Mesothelial cell of epicardium (in vitro differentiated cells): ENCODE measurements at regions not wholly inside any gene's neighbourhood (a gene's known extent, or its start where the extent isn't known, plus 50 kb on each side); places are given as distances from the start of the nearest gene placed in this dataset.

Source experiments
- DNase-seq, 2 experiments: peaks; one replicate each; pipeline ENCODE4 v3.0.0; 2021; ENCODE audit warnings: low spot score in 2 of 2; ENCODE audit not compliant: unreplicated experiment in 2 of 2
- H3K27ac Mint-ChIP-seq: 2 replicates; pipeline ENCODE4 v1.8.0; 2021; ENCODE audit warnings: mixed read lengths
- H3K27me3 Mint-ChIP-seq: 2 replicates; pipeline ENCODE4 v1.8.0; 2021; ENCODE audit warnings: low read depth, mixed read lengths
- H3K36me3 Mint-ChIP-seq: 2 replicates; pipeline ENCODE4 v1.8.0; 2021; ENCODE audit warnings: mixed read lengths
- H3K4me1 Mint-ChIP-seq: 2 replicates; pipeline ENCODE4 v1.8.0; 2021; ENCODE audit warnings: mixed read lengths
- H3K4me3 Mint-ChIP-seq: 2 replicates; pipeline ENCODE4 v1.8.0; 2021; ENCODE audit warnings: mild to moderate bottlenecking, moderate library complexity, mixed read lengths
- H3K9me3 Mint-ChIP-seq: 2 replicates; pipeline ENCODE4 v1.8.0; 2021; ENCODE audit warnings: mixed read lengths
- TF ChIP-seq, protein P1 (sequence below): fragments of 200-600 bp; sonication (generic); IDR thresholded peaks from one replicate; pipeline ENCODE4 v1.5.0; 2021; ENCODE audit warnings: antibody characterized with exemption; ENCODE audit not compliant: unreplicated experiment

DNA sequence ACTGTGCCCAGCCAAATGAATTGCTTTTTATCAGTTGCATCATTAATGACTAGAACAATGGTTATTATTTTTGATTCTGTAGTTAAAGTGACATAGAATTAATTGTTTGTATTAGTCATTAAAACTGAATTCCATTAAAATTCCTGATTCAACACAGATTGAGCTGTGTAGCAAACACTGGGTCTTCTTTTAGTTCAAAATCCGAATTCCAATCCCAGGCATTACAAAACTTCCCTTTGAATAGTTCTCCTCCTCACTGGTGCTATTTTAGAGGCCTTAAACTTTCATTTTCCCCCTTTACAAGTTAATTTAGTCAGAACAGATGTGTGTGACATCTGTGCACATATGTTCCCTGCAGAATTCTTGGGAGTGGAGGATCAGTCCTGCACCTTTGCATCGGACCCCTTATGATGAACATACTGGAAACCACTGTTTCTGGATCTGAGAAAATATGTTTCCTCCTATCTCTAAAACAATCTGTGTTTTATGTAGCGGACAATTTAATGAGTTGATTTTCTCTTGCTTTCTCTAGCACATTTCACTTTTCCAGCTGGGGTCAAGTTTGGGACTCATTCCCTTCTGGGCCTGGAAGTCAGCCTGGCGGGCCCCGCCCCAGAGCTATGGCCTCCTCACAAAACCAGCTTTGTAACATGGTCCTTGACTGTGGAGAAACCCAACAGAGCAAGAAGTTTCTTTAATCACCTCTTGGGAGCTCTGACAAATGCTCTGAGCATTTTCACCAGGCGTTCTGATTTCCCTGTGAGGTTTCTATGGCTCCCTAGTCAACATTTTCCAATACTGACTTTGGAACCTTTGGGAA is 87.9 kb upstream of the MAMDC2 start:
- Mint-ChIP-seq H3K27me3 (peaks cover 13% of the 10 kb centered on the region), H3K4me1 (peaks cover 2% of the 10 kb centered on the region)
- TF ChIP-seq, protein P1, sequence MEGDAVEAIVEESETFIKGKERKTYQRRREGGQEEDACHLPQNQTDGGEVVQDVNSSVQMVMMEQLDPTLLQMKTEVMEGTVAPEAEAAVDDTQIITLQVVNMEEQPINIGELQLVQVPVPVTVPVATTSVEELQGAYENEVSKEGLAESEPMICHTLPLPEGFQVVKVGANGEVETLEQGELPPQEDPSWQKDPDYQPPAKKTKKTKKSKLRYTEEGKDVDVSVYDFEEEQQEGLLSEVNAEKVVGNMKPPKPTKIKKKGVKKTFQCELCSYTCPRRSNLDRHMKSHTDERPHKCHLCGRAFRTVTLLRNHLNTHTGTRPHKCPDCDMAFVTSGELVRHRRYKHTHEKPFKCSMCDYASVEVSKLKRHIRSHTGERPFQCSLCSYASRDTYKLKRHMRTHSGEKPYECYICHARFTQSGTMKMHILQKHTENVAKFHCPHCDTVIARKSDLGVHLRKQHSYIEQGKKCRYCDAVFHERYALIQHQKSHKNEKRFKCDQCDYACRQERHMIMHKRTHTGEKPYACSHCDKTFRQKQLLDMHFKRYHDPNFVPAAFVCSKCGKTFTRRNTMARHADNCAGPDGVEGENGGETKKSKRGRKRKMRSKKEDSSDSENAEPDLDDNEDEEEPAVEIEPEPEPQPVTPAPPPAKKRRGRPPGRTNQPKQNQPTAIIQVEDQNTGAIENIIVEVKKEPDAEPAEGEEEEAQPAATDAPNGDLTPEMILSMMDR, result no peak

DNA sequence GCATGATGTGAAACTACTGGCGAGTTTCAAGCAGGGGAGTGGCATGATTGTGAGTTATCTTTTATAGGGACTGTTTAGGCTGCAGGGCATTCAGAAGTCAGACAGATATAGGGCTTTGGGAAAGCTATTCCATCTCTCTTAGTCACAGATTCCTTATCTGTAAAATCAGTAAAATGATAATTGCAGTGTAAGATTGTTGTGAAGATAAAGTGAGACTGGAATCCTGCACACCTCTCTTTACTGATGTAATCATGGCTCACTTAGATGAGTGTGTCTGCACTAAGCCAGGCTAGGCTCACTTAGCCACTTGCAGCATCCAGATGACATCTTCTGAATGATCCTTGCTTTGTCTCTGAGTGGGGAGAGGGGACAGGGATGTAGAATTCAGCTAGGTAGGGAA is 81.8 kb upstream of the MAMDC2 start:
- no peak for DNase-seq
- H3K27ac Mint-ChIP-seq, result no peak overlapping the region
- no peak overlapping the region for H3K4me3 Mint-ChIP-seq

More for the DNA sequence above, 87.9 kb upstream of the MAMDC2 start:
- Mint-ChIP-seq H3K4me3 (no peak overlapping the region), H3K9me3 (peaks cover 6% of the 10 kb centered on the region), H3K36me3 (no peaks in the 10 kb centered on the region), H3K27ac (no peak overlapping the region)
- DNase-seq, result no peak

DNA sequence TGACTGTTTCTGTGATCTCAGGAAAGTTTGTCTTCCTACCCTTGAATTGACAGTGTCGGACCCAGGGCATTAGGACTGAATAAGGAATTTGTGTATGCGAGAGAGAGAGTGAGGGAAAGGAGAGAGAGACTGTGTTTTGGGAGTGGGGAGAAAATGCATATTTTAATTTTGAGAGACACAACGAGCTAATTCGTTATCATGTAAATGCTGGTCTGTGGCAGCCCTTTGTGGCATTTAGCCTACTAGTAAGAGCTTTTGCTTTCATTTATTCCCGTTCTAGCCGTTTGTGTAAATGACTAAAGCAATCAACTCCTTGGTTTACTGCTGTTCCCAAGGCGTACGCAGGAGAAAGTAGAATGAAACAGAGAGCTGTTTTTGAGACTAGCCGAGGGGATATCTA is 79.8 kb upstream of the MAMDC2 start:
- no peak for DNase-seq
- TF ChIP-seq, protein P1, result no peak
- peaks cover 11% of the 10 kb centered on the region for H3K27me3 Mint-ChIP-seq
- no peak overlapping the region for H3K27ac Mint-ChIP-seq
- no peak overlapping the region for H3K4me3 Mint-ChIP-seq
- H3K4me1 Mint-ChIP-seq, result peaks cover 11% of the 10 kb centered on the region
- H3K9me3 Mint-ChIP-seq, result no peaks in the 10 kb centered on the region
- no peaks in the 10 kb centered on the region for H3K36me3 Mint-ChIP-seq

More for the DNA sequence above, 81.8 kb upstream of the MAMDC2 start:
- Mint-ChIP-seq H3K4me1 (peaks cover 11% of the 10 kb centered on the region), H3K9me3 (no peaks in the 10 kb centered on the region), H3K36me3 (no peaks in the 10 kb centered on the region), H3K27me3 (peaks cover 11% of the 10 kb centered on the region)
- TF ChIP-seq, protein P1, result no peak

DNA sequence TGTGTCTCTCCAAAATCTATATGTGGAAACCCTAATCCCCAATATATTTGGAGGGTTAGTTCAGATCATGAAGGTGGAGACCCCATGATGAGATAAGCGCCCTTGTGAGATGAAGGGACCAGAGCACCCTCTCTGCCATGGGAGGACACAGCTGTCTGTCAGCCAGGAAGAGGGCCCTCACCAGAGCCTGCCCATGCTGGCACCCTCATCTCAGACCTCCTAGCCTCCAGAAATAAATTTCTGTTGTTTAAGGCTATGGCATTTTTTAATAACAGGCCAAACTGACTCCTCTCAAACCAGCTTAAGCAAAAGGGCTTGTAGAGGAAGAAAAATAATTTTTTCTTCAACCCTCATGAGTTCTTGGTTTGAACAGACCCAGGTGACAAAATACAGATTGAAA is 79.2 kb upstream of the MAMDC2 start:
- no peak for DNase-seq
- H3K4me1 Mint-ChIP-seq, result peaks cover 11% of the 10 kb centered on the region
- H3K36me3 Mint-ChIP-seq, result no peaks in the 10 kb centered on the region
- H3K9me3 Mint-ChIP-seq, result no peaks in the 10 kb centered on the region
- TF ChIP-seq, protein P1, result no peak
- H3K27ac Mint-ChIP-seq, result no peak overlapping the region
- H3K27me3 Mint-ChIP-seq, result peaks cover 7% of the 10 kb centered on the region
- no peak overlapping the region for H3K4me3 Mint-ChIP-seq

DNA sequence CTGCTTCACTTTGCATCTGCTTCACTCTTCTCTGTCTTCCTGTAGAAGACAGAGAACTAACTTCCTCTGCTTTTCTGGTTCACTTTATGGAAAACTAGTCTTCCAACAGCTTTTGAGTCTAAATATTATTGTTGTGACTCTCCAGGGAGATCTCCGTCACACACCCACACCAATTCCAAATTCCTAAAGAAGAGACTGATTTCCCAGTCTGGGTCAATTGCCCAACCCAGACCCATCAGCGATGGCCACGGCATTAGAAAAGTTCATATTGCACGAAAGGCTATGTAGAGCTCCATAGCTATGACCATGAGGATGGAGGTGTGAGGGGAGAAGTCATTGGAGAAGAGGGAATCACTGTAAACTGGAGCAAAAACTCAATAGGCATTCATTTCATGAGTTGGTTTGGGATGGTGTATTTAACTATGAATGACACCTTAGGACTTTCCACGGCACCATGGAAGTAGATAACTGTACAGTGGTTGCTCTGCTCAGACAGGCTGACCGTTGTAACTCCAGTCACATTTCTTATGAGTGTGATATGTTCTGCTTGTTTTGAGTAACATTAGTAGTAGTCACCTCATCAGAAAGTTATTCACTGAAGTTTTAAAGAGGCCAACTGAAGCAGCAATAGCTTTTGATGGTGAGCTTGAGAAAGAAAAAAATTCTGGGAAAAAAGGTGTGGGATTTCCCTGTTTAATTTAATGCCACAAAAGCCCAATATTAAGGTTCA is 78.1 kb upstream of the MAMDC2 start:
- peaks cover 11% of the 10 kb centered on the region for H3K4me1 Mint-ChIP-seq
- H3K27me3 Mint-ChIP-seq, result peaks cover 2% of the 10 kb centered on the region
- H3K4me3 Mint-ChIP-seq, result no peak overlapping the region
- no peaks in the 10 kb centered on the region for H3K36me3 Mint-ChIP-seq
- no peaks in the 10 kb centered on the region for H3K9me3 Mint-ChIP-seq
- TF ChIP-seq, protein P1, result no peak
- DNase-seq, result no peak
- no peak overlapping the region for H3K27ac Mint-ChIP-seq
